Pancreas (tissue), 10 donors: ENCODE measurements at regions not wholly inside any gene's neighbourhood (a gene's known extent, or its start where the extent isn't known, plus 50 kb on each side); places are given as distances from the start of the nearest gene placed in this dataset.
"Not testable (repeated sequence)": the region's sequence is repeated elsewhere in the genome, so short reads cannot be mapped to it uniquely, and the experiment has no call there.

Experiments
- ATAC-seq, 4 donors: fragments of 200-7000 bp; cut with Tn5 transposase; one replicate each; pipeline versions ENCODE4 v1.8.0 to v1.9.1; 2020; ENCODE audit warnings: mild to moderate bottlenecking in 4 of 4, moderate library complexity in 4 of 4
- DNase-seq, 6 donors: peaks; one replicate each; pipeline ENCODE4 v3.0.0-alpha.2; 2020
- FAIRE-seq: peaks from 2 replicates; lab custom pipeline; 2012; peaks lifted over from hg19 to GRCh38; lab: Jason Lieb, UNC
- H3K27ac ChIP-seq, 4 donors: fragments of 200-600 bp; sonication (generic); 1 replicate in 3 of 4; 2 replicates in 1 of 4; pipeline versions ENCODE4 v1.5.0 to v1.8.0; 2020
- H3K27me3 ChIP-seq, 4 donors: fragments of 200-600 bp; one replicate each; pipeline ENCODE4 v1.8.0; 2021
- H3K36me3 ChIP-seq, 3 donors: fragments of 200-600 bp; sonication (generic) in 1 of 3; one replicate each; pipeline versions ENCODE4 v1.5.0 to v1.8.0; 2020 to 2021
- H3K4me1 ChIP-seq, 3 donors: fragments of 200-600 bp; one replicate each; pipeline ENCODE4 v1.8.0; 2021
- H3K4me3 ChIP-seq, 4 donors: fragments of 200-600 bp; sonication (generic) in 2 of 4; one replicate each; pipeline versions ENCODE4 v1.5.0 to v1.8.0; 2020 to 2021
- H3K9me3 ChIP-seq, 4 donors: fragments of 200-600 bp; one replicate each; pipeline ENCODE4 v1.8.0; 2021
- WGBS, 2 donors: extraction: QIAGEN DNeasy Blood & Tissue Kit; methylation state at CpG; one replicate each; pipeline ENCODE4 v1.1.7; 2013; 5-methylcytosine and 5-hydroxymethylcytosine counted together
- intact Hi-C, 3 donors: fragments of 100-400 bp; cut with DNase I; formaldehyde crosslinking; loops; one replicate each; pipeline versions ENCODE4 v1.11.1 to v1.14.2; 2022
- TF ChIP-seq, protein P1 (sequence below), 4 donors: fragments of 200-600 bp; sonication (generic) in 3 of 4; IDR thresholded peaks; one replicate each; pipeline versions ENCODE4 v1.5.0 to v1.8.0; 2021; ENCODE audit warnings: antibody characterized with exemption in 4 of 4
- donor health status: healthy with polysubstance abuse.
- donor health status: DM: no; HTN: no; CAD: no; lungs with moderate emphysema.
- donor health status: DM: no; HTN: no; CAD: no.
- donor health status: control.
- donor health status: control.
- donor health status: Bipolar disorder and iron deficiency.
- donor health status: DM: yes; HTN: yes; CAD: no.
- donor health status: DM: no; HTN: no; CAD: no.
- donor health status: DM: no; HTN: no; CAD: no.
- donor health status: DM: yes; HTN: yes; CAD: no.

- Histone ChIP-seq H3K27me3 (no peaks in the 10 kb centered on the region), H3K4me1 (no peaks in the 10 kb centered on the region), H3K36me3 (no peaks in the 10 kb centered on the region), H3K27ac (no peak overlapping the region), H3K9me3 (no peaks in the 10 kb centered on the region), H3K4me3 (no peak overlapping the region)
- ATAC-seq: no peak
- no peak for FAIRE-seq
- no peak for DNase-seq
- TF ChIP-seq, protein P1, sequence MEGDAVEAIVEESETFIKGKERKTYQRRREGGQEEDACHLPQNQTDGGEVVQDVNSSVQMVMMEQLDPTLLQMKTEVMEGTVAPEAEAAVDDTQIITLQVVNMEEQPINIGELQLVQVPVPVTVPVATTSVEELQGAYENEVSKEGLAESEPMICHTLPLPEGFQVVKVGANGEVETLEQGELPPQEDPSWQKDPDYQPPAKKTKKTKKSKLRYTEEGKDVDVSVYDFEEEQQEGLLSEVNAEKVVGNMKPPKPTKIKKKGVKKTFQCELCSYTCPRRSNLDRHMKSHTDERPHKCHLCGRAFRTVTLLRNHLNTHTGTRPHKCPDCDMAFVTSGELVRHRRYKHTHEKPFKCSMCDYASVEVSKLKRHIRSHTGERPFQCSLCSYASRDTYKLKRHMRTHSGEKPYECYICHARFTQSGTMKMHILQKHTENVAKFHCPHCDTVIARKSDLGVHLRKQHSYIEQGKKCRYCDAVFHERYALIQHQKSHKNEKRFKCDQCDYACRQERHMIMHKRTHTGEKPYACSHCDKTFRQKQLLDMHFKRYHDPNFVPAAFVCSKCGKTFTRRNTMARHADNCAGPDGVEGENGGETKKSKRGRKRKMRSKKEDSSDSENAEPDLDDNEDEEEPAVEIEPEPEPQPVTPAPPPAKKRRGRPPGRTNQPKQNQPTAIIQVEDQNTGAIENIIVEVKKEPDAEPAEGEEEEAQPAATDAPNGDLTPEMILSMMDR (IDR thresholded peaks at IDR 0.05): no peak
- 62 to 70% methylated on average over 3 of the region's 3 CpGs for WGBS, 2 donors
- intact Hi-C loops: no loop called here
Measured at GRCh38 chr4:186999686-187000085, 276.0 kb upstream of the FAT1 start.

DNA sequence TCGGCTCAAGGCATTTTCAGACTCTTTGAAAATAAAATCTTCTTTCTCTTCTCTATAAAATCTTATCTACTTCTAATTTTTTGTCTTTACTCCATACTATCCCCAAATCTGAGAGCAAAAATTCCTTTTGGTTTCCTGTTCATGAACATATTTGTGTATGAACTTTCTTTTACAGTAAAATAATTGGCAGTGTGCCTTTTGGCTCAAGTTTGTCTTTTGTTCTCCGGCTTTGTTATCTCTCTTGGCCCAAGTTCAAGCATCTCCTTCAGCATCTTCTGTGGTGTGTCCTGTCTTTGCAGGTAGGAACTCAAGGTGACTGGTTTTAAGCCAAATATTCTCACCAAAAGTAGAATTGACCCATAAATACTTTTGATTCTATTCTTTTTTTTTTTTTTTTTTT, 276.6 kb upstream of the FAT1 start:
- no peaks in the 10 kb centered on the region for H3K9me3 ChIP-seq
- H3K4me1 ChIP-seq: no peaks in the 10 kb centered on the region
- H3K4me3 ChIP-seq: no peak overlapping the region
- H3K27me3 ChIP-seq: no peaks in the 10 kb centered on the region
- ATAC-seq (no peak), DNase-seq (no peak), FAIRE-seq (no peak)
- intact Hi-C loops: no loop called here
- no peaks in the 10 kb centered on the region for H3K36me3 ChIP-seq
- WGBS, 2 donors: 22 to 29% methylated on average over 2 of the region's 2 CpGs
- TF ChIP-seq, protein P1 (IDR thresholded peaks at IDR 0.05): no peak
- H3K27ac ChIP-seq: no peak overlapping the region

- FAIRE-seq, H3K27me3 ChIP-seq, H3K9me3 ChIP-seq, H3K27ac ChIP-seq, ATAC-seq, H3K4me3 ChIP-seq, intact Hi-C loops, H3K36me3 ChIP-seq, DNase-seq: not testable (repeated sequence)
- WGBS, 2 donors: 92 to 98% methylated on average over 6 of the region's 6 CpGs
- peaks cover 7 to 16% (median 15%) of the 10 kb centered on the region in 3 donors for H3K4me1 ChIP-seq
Measured at GRCh38 chr4:187002133-187002532, 278.5 kb upstream of the FAT1 start.

- Histone ChIP-seq H3K9me3 (no peaks in the 10 kb centered on the region), H3K27ac (no peak overlapping the region), H3K36me3 (no peaks in the 10 kb centered on the region), H3K27me3 (no peaks in the 10 kb centered on the region), H3K4me3 (no peak overlapping the region), H3K4me1 (peaks cover 8 to 23% (median 21%) of the 10 kb centered on the region in 3 donors)
- ATAC-seq (no peak), DNase-seq (no peak), FAIRE-seq (no peak)
- TF ChIP-seq, protein P1 (IDR thresholded peaks at IDR 0.05): no peak
- intact Hi-C loops: no loop called here
- 79 to 82% methylated on average over 2 of the region's 2 CpGs for WGBS, 2 donors
Measured at GRCh38 chr4:187004628-187005027, 281.0 kb upstream of the FAT1 start.

- peak overlapping the region in 1 of 4 donors; percentile 15 for H3K27ac ChIP-seq
- WGBS, 2 donors: 7 to 9% methylated on average over 3 of the region's 3 CpGs
- DNase-seq (no peak), FAIRE-seq (no peak), ATAC-seq (peak in 3 of 4 donors; percentile 70 to 83 (median 72))
- no peak overlapping the region for H3K4me3 ChIP-seq
- TF ChIP-seq, protein P1 (IDR thresholded peaks at IDR 0.05): no peak
- peaks cover 11 to 34% (median 33%) of the 10 kb centered on the region in 3 donors for H3K4me1 ChIP-seq
- H3K36me3 ChIP-seq: no peaks in the 10 kb centered on the region
- no peaks in the 10 kb centered on the region for H3K27me3 ChIP-seq
- H3K9me3 ChIP-seq: no peaks in the 10 kb centered on the region
- intact Hi-C loops: no loop called here
Measured at GRCh38 chr4:187006189-187006618, 282.5 kb upstream of the FAT1 start.
